ENCODE measurements at regions not wholly inside any gene's neighbourhood (a gene's known extent, or its start where the extent isn't known, plus 50 kb on each side); places are given as distances from the start of the nearest gene placed in this dataset.

DNA sequence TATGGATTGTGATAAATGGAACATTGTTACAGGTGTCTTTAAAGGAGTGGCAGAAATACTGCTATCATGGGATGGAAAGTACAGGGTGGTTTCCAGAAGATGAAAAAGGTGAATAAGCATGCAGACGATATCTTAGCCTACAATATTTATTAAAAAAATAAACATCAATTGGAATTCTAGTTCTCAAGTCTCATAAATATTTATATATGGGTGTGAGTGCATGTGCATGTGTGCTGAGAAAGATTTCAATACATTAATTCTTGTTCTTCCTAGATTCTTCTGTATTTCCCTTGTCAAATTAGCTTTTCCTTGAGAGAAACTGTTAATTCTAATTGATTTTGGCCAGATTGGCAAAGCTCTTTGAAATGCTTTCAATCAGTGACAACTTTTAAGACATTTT is 618.2 kb downstream of the METTL15 start:
- TF ChIP-seq, protein P1, sequence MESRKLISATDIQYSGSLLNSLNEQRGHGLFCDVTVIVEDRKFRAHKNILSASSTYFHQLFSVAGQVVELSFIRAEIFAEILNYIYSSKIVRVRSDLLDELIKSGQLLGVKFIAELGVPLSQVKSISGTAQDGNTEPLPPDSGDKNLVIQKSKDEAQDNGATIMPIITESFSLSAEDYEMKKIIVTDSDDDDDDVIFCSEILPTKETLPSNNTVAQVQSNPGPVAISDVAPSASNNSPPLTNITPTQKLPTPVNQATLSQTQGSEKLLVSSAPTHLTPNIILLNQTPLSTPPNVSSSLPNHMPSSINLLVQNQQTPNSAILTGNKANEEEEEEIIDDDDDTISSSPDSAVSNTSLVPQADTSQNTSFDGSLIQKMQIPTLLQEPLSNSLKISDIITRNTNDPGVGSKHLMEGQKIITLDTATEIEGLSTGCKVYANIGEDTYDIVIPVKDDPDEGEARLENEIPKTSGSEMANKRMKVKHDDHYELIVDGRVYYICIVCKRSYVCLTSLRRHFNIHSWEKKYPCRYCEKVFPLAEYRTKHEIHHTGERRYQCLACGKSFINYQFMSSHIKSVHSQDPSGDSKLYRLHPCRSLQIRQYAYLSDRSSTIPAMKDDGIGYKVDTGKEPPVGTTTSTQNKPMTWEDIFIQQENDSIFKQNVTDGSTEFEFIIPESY (IDR thresholded peaks at IDR 0.05; ENCODE audit: extremely low read depth, insufficient replicate concordance, low read length), result no peak
- TF ChIP-seq, protein P2, sequence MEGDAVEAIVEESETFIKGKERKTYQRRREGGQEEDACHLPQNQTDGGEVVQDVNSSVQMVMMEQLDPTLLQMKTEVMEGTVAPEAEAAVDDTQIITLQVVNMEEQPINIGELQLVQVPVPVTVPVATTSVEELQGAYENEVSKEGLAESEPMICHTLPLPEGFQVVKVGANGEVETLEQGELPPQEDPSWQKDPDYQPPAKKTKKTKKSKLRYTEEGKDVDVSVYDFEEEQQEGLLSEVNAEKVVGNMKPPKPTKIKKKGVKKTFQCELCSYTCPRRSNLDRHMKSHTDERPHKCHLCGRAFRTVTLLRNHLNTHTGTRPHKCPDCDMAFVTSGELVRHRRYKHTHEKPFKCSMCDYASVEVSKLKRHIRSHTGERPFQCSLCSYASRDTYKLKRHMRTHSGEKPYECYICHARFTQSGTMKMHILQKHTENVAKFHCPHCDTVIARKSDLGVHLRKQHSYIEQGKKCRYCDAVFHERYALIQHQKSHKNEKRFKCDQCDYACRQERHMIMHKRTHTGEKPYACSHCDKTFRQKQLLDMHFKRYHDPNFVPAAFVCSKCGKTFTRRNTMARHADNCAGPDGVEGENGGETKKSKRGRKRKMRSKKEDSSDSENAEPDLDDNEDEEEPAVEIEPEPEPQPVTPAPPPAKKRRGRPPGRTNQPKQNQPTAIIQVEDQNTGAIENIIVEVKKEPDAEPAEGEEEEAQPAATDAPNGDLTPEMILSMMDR (IDR thresholded peaks at IDR 0.05 in 2 of 3, conservative IDR thresholded peaks at IDR 0.05 in 1 of 3; ENCODE audit: borderline replicate concordance in 1 of 3, insufficient read depth in 1 of 3, low read depth in 2 of 3, low read length in 2 of 3), result no peak
- TF ChIP-seq MAX (IDR thresholded peaks at IDR 0.05) (no peak), YY1 (IDR thresholded peaks at IDR 0.05; ENCODE audit: extremely low read depth, insufficient replicate concordance, low read depth, low read length) (no peak), POLR2A (IDR thresholded peaks at IDR 0.05; ENCODE audit: borderline replicate concordance, extremely low read depth, insufficient read depth, insufficient read length) (no peak), EGR1 (IDR thresholded peaks at IDR 0.05; ENCODE audit: low read depth) (no peak)
